Upper lobe of left lung (tissue), 4 donors: ENCODE measurements at regions not wholly inside any gene's neighbourhood (a gene's known extent, or its start where the extent isn't known, plus 50 kb on each side); places are given as distances from the start of the nearest gene placed in this dataset.

Source experiments
- CTCF ChIP-seq, 6 experiments: fragments of 450-650 bp in 4 of 6; fragments of 200-600 bp in 2 of 6; sonication (generic) in 2 of 6; IDR thresholded peaks; one replicate each; pipeline ENCODE4 v1.5.1; 2016 to 2019; ENCODE audit warnings: antibody characterized with exemption in 6 of 6
- EP300 ChIP-seq, 4 donors: sonication (generic); formaldehyde crosslinking; IDR thresholded peaks; one replicate each; pipeline ENCODE4 v1.5.1; 2017; ENCODE audit warnings: antibody characterized with exemption in 4 of 4, control low read depth in 2 of 4
- POLR2A ChIP-seq, 4 donors: fragments of 450-650 bp; IDR thresholded peaks; one replicate each; pipeline ENCODE4 v1.5.1; 2016 to 2017; ENCODE audit warnings: antibody characterized with exemption in 4 of 4, mild to moderate bottlenecking in 2 of 4
- POLR2AphosphoS5 ChIP-seq, 2 donors: sonication (generic); formaldehyde crosslinking; IDR thresholded peaks; one replicate each; pipeline ENCODE4 v1.5.1; 2017; ENCODE audit warnings: antibody characterized with exemption in 2 of 2

GRCh38 chr10:83824099-83824498, 315.2 kb upstream of the GHITM start:
- no peak for TF ChIP-seq CTCF (IDR thresholded peaks at IDR 0.05)
- no peak for TF ChIP-seq EP300 (IDR thresholded peaks at IDR 0.05)
- no peak for TF ChIP-seq POLR2A (IDR thresholded peaks at IDR 0.05)
- TF ChIP-seq POLR2AphosphoS5 (IDR thresholded peaks at IDR 0.05), result no peak
